Uterus (tissue), 2 donors: ENCODE measurements at regions not wholly inside any gene's neighbourhood (a gene's known extent, or its start where the extent isn't known, plus 50 kb on each side); places are given as distances from the start of the nearest gene placed in this dataset.

Source experiments
- CTCF ChIP-seq, 4 experiments: fragments of 200-600 bp in 2 of 4; fragments of 450-650 bp in 2 of 4; sonication (generic) in 2 of 4; IDR thresholded peaks; one replicate each; pipeline ENCODE4 v1.5.1; 2016 to 2019; ENCODE audit warnings: antibody characterized with exemption in 4 of 4, mild to moderate bottlenecking in 2 of 4, moderate library complexity in 1 of 4
- POLR2A ChIP-seq, 2 donors: fragments of 450-650 bp; IDR thresholded peaks; one replicate each; pipeline ENCODE4 v1.6.1; 2016; ENCODE audit warnings: antibody characterized with exemption in 2 of 2, mild to moderate bottlenecking in 1 of 2, moderate library complexity in 1 of 2

- no peak for TF ChIP-seq CTCF (IDR thresholded peaks at IDR 0.05)
- TF ChIP-seq POLR2A (IDR thresholded peaks at IDR 0.05): no peak
Observed at GRCh38 chr5:17384181-17384580, 113.8 kb upstream of the TAF11L2 start.
